Epithelial cell of esophagus (primary cell): ENCODE measurements at regions not wholly inside any gene's neighbourhood (a gene's known extent, or its start where the extent isn't known, plus 50 kb on each side); places are given as distances from the start of the nearest gene placed in this dataset.

Experiments used
- DNase-seq: peaks from one replicate; pipeline ENCODE4 v3.0.0; 2010; ENCODE audit warnings: low read depth
- H3K4me3 ChIP-seq: 2 replicates; pipeline ENCODE4 v1.5.1; 2011; ENCODE audit warnings: mild to moderate bottlenecking, low read length, control low read depth
- TF ChIP-seq, protein P1 (sequence below): IDR thresholded peaks from 2 replicates; pipeline ENCODE4 v1.5.1; 2011; ENCODE audit warnings: low read depth, mild to moderate bottlenecking, low read length, control low read depth, inconsistent platforms; ENCODE audit not compliant: insufficient read depth; ENCODE audit errors: missing control alignments

DNA sequence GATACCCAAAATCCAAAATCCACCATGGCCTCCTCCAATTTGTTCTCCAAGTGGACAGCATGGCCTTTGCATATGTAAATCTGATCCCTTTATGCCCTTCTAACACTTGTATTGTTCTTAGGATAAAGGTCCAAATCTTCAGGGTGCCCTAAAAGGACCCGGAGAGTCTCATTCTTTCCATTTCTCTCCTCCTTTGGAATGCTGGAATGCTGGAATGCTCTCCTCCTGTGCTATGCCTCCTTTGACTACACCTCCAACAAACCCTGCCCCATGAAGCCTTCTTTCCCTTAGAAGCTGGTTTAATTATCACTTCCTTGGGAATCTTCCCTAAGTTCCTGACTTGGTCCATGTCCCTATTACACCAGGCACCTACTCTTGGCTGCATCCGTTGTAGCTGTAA lies 484.8 kb upstream of the RUNX1 start:
- H3K4me3 ChIP-seq, result no peak overlapping the region
- TF ChIP-seq, protein P1, sequence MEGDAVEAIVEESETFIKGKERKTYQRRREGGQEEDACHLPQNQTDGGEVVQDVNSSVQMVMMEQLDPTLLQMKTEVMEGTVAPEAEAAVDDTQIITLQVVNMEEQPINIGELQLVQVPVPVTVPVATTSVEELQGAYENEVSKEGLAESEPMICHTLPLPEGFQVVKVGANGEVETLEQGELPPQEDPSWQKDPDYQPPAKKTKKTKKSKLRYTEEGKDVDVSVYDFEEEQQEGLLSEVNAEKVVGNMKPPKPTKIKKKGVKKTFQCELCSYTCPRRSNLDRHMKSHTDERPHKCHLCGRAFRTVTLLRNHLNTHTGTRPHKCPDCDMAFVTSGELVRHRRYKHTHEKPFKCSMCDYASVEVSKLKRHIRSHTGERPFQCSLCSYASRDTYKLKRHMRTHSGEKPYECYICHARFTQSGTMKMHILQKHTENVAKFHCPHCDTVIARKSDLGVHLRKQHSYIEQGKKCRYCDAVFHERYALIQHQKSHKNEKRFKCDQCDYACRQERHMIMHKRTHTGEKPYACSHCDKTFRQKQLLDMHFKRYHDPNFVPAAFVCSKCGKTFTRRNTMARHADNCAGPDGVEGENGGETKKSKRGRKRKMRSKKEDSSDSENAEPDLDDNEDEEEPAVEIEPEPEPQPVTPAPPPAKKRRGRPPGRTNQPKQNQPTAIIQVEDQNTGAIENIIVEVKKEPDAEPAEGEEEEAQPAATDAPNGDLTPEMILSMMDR, result no peak

DNA sequence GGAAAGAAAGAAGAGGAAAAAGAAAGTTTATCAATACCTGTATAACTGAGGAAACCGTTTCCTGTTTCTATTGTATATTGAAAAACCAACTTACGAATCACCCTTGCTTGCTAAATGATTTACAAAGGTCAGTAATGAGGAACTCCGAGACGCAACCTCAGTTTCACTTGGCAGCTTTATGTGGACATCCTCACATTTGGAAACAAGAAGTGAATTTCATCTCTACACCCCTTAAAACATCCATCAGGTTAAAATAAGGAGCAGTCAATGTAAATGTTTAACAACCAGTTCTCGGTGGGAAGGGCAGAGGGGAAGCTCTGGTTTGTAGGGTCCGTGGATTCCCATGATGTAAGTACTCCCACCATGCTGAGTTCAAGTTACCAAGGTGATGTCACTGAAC lies 481.7 kb upstream of the RUNX1 start:
- TF ChIP-seq, protein P1, result no peak
- H3K4me3 ChIP-seq, result no peak overlapping the region
- no peak for DNase-seq

More for the DNA sequence above, 484.8 kb upstream of the RUNX1 start:
- no peak for DNase-seq

DNA sequence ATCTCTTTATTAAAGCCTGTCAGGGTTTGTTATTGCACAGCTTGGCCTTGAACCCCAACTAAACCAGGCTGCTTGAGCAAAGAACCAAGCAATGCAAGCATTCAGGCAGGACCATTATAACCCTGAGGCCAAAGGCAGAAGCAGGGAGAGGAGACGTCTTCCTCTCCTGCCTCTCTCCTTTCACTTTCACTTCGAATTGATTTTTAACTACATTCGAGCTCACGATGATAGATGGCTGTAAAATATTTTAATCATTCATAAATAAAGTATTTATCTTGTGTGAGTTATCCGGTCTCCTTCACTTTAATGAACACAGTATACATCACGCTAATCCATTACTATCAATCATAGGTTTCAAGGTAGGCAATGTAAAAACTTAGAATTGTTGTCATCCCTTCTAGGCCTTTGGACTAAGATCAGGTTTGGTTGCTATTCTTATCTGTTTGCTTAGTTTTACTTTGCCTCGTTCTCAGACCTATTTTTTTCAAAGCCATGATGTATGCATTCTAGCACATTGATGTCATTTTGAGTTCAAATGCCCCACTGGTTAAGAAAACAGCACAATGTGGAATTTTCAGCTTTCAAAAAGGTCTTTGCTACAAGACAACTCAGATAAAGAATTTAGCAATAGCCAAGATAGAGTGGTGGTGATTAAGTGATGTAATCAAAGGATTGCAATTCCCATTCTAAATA lies 480.2 kb upstream of the RUNX1 start:
- H3K4me3 ChIP-seq, result no peak overlapping the region
- DNase-seq, result no peak
- TF ChIP-seq, protein P1, result no peak

DNA sequence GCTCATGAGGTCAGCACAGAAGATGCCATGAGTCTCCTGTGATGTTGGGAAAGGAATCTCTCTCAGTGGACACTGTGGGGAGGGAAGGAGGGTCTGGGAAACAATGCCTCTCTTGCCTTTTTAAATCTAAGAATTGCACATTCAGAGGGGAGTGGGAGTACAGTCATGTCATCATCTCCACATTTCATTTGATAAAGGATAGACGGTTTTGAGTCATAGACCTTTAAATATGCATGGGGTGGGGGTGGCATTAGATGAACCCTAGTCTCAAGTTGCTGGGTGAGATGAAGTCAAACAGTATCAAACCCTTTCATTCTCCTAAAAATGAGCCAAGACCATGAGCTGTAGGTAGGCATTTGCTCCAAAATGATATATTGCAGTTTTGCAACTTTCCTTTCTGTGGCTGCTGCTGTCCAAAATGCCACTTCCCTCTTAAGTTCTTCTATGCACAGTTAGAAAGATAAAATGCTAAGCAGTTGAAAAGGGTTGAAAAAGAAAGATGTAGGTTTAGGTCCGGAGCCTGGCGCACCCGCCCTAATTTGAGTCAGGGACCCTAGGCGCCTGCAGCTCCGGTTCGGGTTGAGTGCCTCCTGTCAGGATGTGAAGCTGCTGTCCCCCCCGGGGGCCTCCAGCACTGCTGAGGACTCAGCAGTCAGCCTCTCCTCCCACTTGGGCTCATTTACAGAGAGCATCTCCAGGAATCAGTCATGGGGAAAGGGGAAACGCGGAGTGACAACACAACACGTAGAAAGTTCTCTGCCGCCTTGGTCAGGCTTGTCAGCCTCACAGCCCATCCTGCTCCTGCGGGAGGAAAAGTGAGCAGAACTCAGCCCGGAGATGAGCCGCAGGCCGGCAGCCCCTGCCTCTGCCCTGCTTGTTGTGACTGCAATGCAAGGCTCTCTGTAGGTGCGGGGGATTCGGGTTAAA lies 479.3 kb upstream of the RUNX1 start:
- no peak for DNase-seq
- no peak overlapping the region for H3K4me3 ChIP-seq
- TF ChIP-seq, protein P1, result no peak

DNA sequence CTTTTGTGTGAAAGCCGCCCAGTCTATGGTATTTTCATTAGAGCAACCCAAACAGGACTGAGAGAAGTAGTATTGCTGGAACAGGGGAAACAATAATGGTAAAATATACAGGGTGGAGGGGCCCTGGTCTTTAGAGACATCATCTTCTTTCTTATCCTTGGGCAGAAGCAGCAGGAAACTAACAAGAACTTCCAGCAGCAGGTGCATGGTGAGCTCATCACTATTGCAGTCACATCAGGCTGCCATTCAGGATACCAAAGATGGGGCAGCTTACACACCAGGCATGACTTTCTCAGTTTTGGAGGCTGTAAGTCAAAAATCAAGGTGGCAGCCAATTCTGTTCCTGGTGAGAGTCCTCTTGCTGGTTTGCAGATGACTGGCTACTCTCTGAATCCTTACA lies 478.3 kb upstream of the RUNX1 start:
- DNase-seq, result no peak
- TF ChIP-seq, protein P1, result no peak

DNA sequence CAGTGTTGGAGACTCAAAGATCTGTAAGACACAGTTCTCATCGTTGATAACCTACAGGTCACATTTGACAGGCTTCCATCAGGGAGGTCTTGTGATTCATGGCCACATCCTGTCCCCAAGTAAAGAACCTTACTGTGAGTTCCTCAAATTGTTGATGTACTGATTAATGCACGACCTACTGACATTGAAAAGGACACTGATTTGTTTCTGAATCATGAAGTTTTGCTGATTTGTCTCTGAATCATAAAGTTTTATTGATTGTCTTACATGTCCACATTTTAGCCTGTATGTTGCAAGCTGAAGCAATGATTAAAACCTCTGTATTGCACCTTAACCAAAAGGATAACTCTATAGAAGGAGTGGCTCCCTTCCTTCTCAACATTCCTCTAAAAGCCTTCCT lies 476.3 kb upstream of the RUNX1 start:
- peak; percentile 13 for DNase-seq
- TF ChIP-seq, protein P1, result no peak
- no peak overlapping the region for H3K4me3 ChIP-seq

More for the DNA sequence above, 478.3 kb upstream of the RUNX1 start:
- H3K4me3 ChIP-seq, result no peak overlapping the region
